Neuronal stem cell (in vitro differentiated cells): ENCODE measurements at regions not wholly inside any gene's neighbourhood (a gene's known extent, or its start where the extent isn't known, plus 50 kb on each side); places are given as distances from the start of the nearest gene placed in this dataset.

Source experiments
- DNase-seq: peaks from one replicate; pipeline ENCODE4 v3.0.0-alpha.2; 2013; ENCODE audit warnings: low spot score
- H2AFZ ChIP-seq: one replicate; pipeline ENCODE4 v1.6.1; 2013; ENCODE audit warnings: mild to moderate bottlenecking, low read length, inconsistent platforms
- H2AK5ac ChIP-seq: 2 replicates; pipeline ENCODE4 v1.6.1; 2013; ENCODE audit warnings: low read depth, mild to moderate bottlenecking, inconsistent platforms, low read length, moderate library complexity, mixed read lengths
- H2BK120ac ChIP-seq: 2 replicates; pipeline ENCODE4 v1.6.1; 2013; ENCODE audit warnings: low read depth, mild to moderate bottlenecking, inconsistent platforms, low read length, moderate library complexity, mixed read lengths
- H2BK12ac ChIP-seq: one replicate; pipeline ENCODE4 v1.6.1; 2013; ENCODE audit warnings: low read length, inconsistent platforms
- H2BK15ac ChIP-seq: 2 replicates; pipeline ENCODE4 v1.6.1; 2013; ENCODE audit warnings: mild to moderate bottlenecking, low read length, inconsistent platforms, mixed read lengths
- H2BK5ac ChIP-seq: one replicate; pipeline ENCODE4 v1.6.1; 2013; ENCODE audit warnings: inconsistent platforms, mild to moderate bottlenecking, low read length, moderate library complexity
- H3K14ac ChIP-seq: one replicate; pipeline ENCODE4 v1.6.1; 2013; ENCODE audit warnings: low read length, inconsistent platforms
- H3K18ac ChIP-seq: 2 replicates; pipeline ENCODE4 v1.6.1; 2013; ENCODE audit warnings: low read length, inconsistent platforms
- H3K23ac ChIP-seq: 2 replicates; pipeline ENCODE4 v1.6.1; 2013; ENCODE audit warnings: low read depth, mild to moderate bottlenecking, mixed read lengths, low read length, inconsistent platforms; ENCODE audit not compliant: poor library complexity
- H3K27ac ChIP-seq: replicated peaks from 3 replicates; pipeline ENCODE4 v1.5.1; 2013; ENCODE audit warnings: low read length, inconsistent platforms
- H3K27me3 ChIP-seq, 3 experiments: 2 replicates each; pipeline ENCODE4 v1.6.1; 2013; ENCODE audit warnings: low read length in 3 of 3, mild to moderate bottlenecking in 2 of 3, inconsistent platforms in 1 of 3, low read depth in 1 of 3, mixed read lengths in 1 of 3, moderate library complexity in 1 of 3; ENCODE audit not compliant: control insufficient read depth in 3 of 3, insufficient read depth in 3 of 3
- H3K36me3 ChIP-seq, 2 donors: replicated peaks in 1 of 2; 2 replicates each; pipeline ENCODE4 v1.6.1; 2013; ENCODE audit warnings: low read length in 2 of 2; ENCODE audit not compliant: control insufficient read depth in 2 of 2, insufficient read depth in 2 of 2
- H3K4ac ChIP-seq: 2 replicates; pipeline ENCODE4 v1.6.1; 2013; ENCODE audit warnings: inconsistent platforms, mild to moderate bottlenecking, low read length, moderate library complexity
- H3K4me1 ChIP-seq, 2 donors: 1 replicate in 1 of 2; 2 replicates in 1 of 2; pipeline ENCODE4 v1.6.1; 2013; ENCODE audit warnings: low read length in 2 of 2, low read depth in 1 of 2; ENCODE audit not compliant: control insufficient read depth in 2 of 2, insufficient read depth in 1 of 2
- H3K4me2 ChIP-seq: one replicate; pipeline ENCODE4 v1.6.1; 2013; ENCODE audit warnings: mild to moderate bottlenecking, low read length, inconsistent platforms; ENCODE audit not compliant: insufficient read depth, poor library complexity, severe bottlenecking
- H3K4me3 ChIP-seq, 2 donors: 2 replicates each; pipeline ENCODE4 v1.5.1; 2013; ENCODE audit warnings: low read length in 2 of 2, mild to moderate bottlenecking in 2 of 2, inconsistent platforms in 1 of 2, moderate library complexity in 1 of 2
- H3K79me1 ChIP-seq: one replicate; pipeline ENCODE4 v1.6.1; 2013; ENCODE audit warnings: low read depth, mild to moderate bottlenecking, inconsistent platforms, low read length, moderate library complexity
- H3K9ac ChIP-seq: one replicate; pipeline ENCODE4 v1.6.1; 2013; ENCODE audit warnings: mild to moderate bottlenecking, low read depth, low read length, inconsistent platforms; ENCODE audit not compliant: poor library complexity
- H3K9me3 ChIP-seq, 2 donors: replicated peaks in 1 of 2; 2 replicates each; pipeline versions ENCODE3 to v1.6.1; 2013; ENCODE audit warnings: low read length in 2 of 2, mild to moderate bottlenecking in 2 of 2, inconsistent platforms in 1 of 2, low read depth in 1 of 2, mixed read lengths in 1 of 2, moderate library complexity in 1 of 2; ENCODE audit not compliant: control insufficient read depth in 2 of 2, insufficient read depth in 1 of 2
- H4K8ac ChIP-seq: one replicate; pipeline ENCODE4 v1.6.1; 2013; ENCODE audit warnings: low read depth, mild to moderate bottlenecking, inconsistent platforms, low read length, moderate library complexity
- H4K91ac ChIP-seq: one replicate; pipeline ENCODE4 v1.6.1; 2013; ENCODE audit warnings: low read length, low read depth, mild to moderate bottlenecking, inconsistent platforms; ENCODE audit not compliant: poor library complexity
- WGBS, 2 donors: extraction: QIAGEN DNeasy Blood & Tissue Kit; methylation state at CpG; one replicate each; pipeline ENCODE4 v1.1.7; 2013; ENCODE audit warnings: missing lambda C conversion rate in 2 of 2, mixed read lengths in 1 of 2; ENCODE audit not compliant: insufficient read length in 2 of 2, insufficient replicate concordance in 1 of 2; ENCODE audit errors: extremely low coverage in 2 of 2; 5-methylcytosine and 5-hydroxymethylcytosine counted together

DNA sequence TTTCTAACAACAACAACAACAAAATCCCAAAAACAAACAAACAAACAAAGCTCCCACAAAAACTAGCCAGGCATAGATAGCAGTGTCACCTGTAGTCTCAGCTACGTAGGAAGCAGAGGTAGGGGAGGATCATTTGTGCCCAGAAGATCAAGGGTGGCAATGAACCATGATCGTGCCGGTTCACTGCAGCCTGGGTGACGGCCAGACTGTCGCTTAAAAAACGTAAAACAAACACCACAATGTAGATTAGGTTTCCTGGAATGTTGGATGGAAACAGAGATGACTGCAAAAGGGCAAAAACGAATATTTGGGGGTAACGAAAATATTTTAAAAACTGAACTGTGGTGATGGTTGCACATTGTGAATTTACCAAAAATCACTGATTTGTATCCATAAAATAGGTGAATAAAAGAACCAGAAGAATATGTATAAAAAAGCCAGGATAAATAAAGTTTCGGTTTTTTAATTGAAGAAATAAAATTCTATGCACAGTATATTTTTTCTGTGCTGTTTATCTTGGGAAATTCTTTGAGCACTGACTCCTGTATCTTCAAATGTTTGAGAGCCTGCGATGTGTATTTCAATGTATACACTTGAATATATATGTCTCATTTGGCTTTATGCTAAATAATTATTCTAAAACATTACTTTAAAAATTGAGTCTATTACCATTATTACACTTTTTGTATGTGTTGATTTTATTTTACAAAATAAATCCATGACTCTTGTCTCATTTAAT is 1477.0 kb downstream of the PCDH7 start:
- Histone ChIP-seq H3K79me1 (no peaks in the 10 kb centered on the region), H3K27me3 (no peaks in the 10 kb centered on the region), H3K9me3 (no peaks in the 10 kb centered on the region), H2BK120ac (no peak overlapping the region), H3K9ac (no peak overlapping the region), H3K4me1 (no peaks in the 10 kb centered on the region), H2AK5ac (no peak overlapping the region), H3K23ac (no peak overlapping the region), H4K8ac (no peak overlapping the region), H3K18ac (no peak overlapping the region), H4K91ac (no peak overlapping the region), H2BK5ac (no peak overlapping the region), H2AFZ (no peak overlapping the region), H2BK12ac (no peak overlapping the region), H3K36me3 (no peaks in the 10 kb centered on the region), H3K4ac (no peak overlapping the region), H3K4me3 (no peak overlapping the region), H2BK15ac (no peak overlapping the region), H3K27ac (no peak overlapping the region), H3K14ac (no peak overlapping the region), H3K4me2 (no peak overlapping the region)
- WGBS, 2 donors = no CpG with 5 or more reads among the region's 10 CpGs
- no peak for DNase-seq

DNA sequence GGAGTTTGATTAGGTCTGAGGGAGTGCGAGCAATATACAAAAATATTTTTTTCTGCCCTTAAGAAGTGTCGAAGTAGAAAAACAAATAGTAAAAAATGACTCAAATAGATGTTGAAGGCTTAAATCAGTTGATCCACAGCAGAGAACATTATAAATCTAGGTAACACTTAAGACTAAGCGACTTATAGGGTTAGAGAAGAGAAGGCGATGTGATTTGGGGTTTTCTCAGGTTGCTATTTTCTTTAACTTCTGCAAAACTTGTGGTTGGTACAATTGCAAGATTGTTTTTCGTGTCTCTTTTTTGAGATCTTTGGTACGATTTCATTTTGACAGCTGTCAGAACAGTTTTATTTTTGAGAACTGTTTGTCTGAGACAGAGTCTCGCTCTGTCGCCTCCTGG is 1479.5 kb downstream of the PCDH7 start:
- Histone ChIP-seq H3K4me2 (no peak overlapping the region), H3K9ac (no peak overlapping the region), H2AK5ac (no peak overlapping the region), H3K23ac (no peak overlapping the region), H2AFZ (no peak overlapping the region), H3K4me1 (no peaks in the 10 kb centered on the region), H4K8ac (no peak overlapping the region), H2BK120ac (no peak overlapping the region), H3K9me3 (peaks cover 0 to 3% of the 10 kb centered on the region in 2 donors), H2BK12ac (no peak overlapping the region), H2BK15ac (no peak overlapping the region), H3K4ac (no peak overlapping the region), H3K4me3 (no peak overlapping the region), H3K27ac (no peak overlapping the region), H3K27me3 (no peaks in the 10 kb centered on the region), H3K18ac (no peak overlapping the region), H3K36me3 (no peaks in the 10 kb centered on the region), H2BK5ac (no peak overlapping the region), H3K14ac (no peak overlapping the region), H3K79me1 (no peaks in the 10 kb centered on the region), H4K91ac (no peak overlapping the region)
- DNase-seq = no peak
- no CpG with 5 or more reads among the region's 8 CpGs for WGBS, 2 donors

DNA sequence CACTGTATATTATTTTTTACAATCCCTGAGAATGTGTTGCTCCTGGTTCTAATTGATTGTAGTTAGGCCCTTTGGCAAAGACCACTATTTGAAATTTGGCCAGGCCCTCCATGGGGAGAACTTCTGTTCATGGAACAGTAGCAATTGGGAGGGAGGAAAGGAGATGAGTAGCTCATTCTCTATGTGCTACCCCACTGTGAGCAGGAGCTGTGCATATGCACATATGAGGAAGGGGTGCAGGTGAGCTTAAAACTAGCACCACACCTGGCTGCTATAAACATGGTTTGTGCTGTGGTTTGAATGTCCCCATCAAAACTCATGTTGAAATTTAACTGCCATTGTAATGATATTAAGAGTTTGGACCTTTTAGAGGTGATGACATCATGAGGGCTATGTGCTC is 1483.2 kb downstream of the PCDH7 start:
- no peak overlapping the region for H2BK12ac ChIP-seq

GRCh38 chr4:32206756-32207155 is 1486.6 kb downstream of the PCDH7 start:
- no peak overlapping the region for H3K4me2 ChIP-seq
- H3K9ac ChIP-seq = no peak overlapping the region
- no peak overlapping the region for H2BK12ac ChIP-seq
- H3K9me3 ChIP-seq = peaks cover 3 to 4% of the 10 kb centered on the region in 2 donors
- no peak overlapping the region for H2BK5ac ChIP-seq
- no peaks in the 10 kb centered on the region for H3K79me1 ChIP-seq
- H3K23ac ChIP-seq = no peak overlapping the region
- no peak overlapping the region for H2BK15ac ChIP-seq
- no peak overlapping the region for H3K27ac ChIP-seq
- WGBS, 2 donors = no CpG with 5 or more reads among the region's 3 CpGs
- H2BK120ac ChIP-seq = no peak overlapping the region
- no peak overlapping the region for H4K91ac ChIP-seq
- no peak overlapping the region for H2AK5ac ChIP-seq
- no peak overlapping the region for H3K4ac ChIP-seq
- H4K8ac ChIP-seq = no peak overlapping the region
- no peak overlapping the region for H3K14ac ChIP-seq
- H3K4me1 ChIP-seq = no peaks in the 10 kb centered on the region
- no peak overlapping the region for H2AFZ ChIP-seq
- H3K36me3 ChIP-seq = no peaks in the 10 kb centered on the region
- H3K27me3 ChIP-seq = no peaks in the 10 kb centered on the region
- no peak overlapping the region for H3K4me3 ChIP-seq
- DNase-seq = no peak
- H3K18ac ChIP-seq = no peak overlapping the region

More for the DNA sequence above, 1483.2 kb downstream of the PCDH7 start:
- H3K4me3 ChIP-seq = no peak overlapping the region
- no peak overlapping the region for H3K14ac ChIP-seq
- H2BK15ac ChIP-seq = no peak overlapping the region
- H3K18ac ChIP-seq = no peak overlapping the region
- H3K9ac ChIP-seq = no peak overlapping the region
- H3K36me3 ChIP-seq = no peaks in the 10 kb centered on the region
- no peak overlapping the region for H3K27ac ChIP-seq
- H2BK120ac ChIP-seq = no peak overlapping the region
- peaks cover 3 to 4% of the 10 kb centered on the region in 2 donors for H3K9me3 ChIP-seq
- H2AFZ ChIP-seq = no peak overlapping the region
- no peak overlapping the region for H2AK5ac ChIP-seq
- H3K27me3 ChIP-seq = no peaks in the 10 kb centered on the region
- no peak overlapping the region for H3K4me2 ChIP-seq
- H3K4me1 ChIP-seq = no peaks in the 10 kb centered on the region
- no peak overlapping the region for H4K8ac ChIP-seq
- DNase-seq = no peak
- H3K23ac ChIP-seq = no peak overlapping the region
- no peak overlapping the region for H4K91ac ChIP-seq
- no peaks in the 10 kb centered on the region for H3K79me1 ChIP-seq
- H2BK5ac ChIP-seq = no peak overlapping the region
- H3K4ac ChIP-seq = no peak overlapping the region
